ENCODE measurements at regions not wholly inside any gene's neighbourhood (a gene's known extent, or its start where the extent isn't known, plus 50 kb on each side); places are given as distances from the start of the nearest gene placed in this dataset.

GRCh38 chr3:6099458-6100075 lies 761.3 kb upstream of the GRM7 start:
- Histone ChIP-seq H4K20me1 (ENCODE audit: insufficient read depth) (no peaks in the 10 kb centered on the region), H3K9ac (ENCODE audit: low read length) (no peak overlapping the region), H3K9me2 (ENCODE audit: insufficient read depth, low read length) (no peaks in the 10 kb centered on the region), H3K27ac (ENCODE audit: low read length) (no peak overlapping the region), H3K4me2 (ENCODE audit: low read length) (no peak overlapping the region), H3K4me3 (ENCODE audit: low read length) (no peak overlapping the region), H3K36me3 (ENCODE audit: insufficient read depth, low read length) (no peaks in the 10 kb centered on the region), H3F3A (ENCODE audit: insufficient read depth, low read length, poor library complexity, severe bottlenecking) (no peaks in the 10 kb centered on the region), H2AFZ (ENCODE audit: low read depth, low read length) (no peak overlapping the region), H3K27me3 (ENCODE audit: insufficient read depth, low read depth, low read length) (no peaks in the 10 kb centered on the region), H3K9me3 (ENCODE audit: low read length) (no peaks in the 10 kb centered on the region), H3K79me2 (replicated peaks; ENCODE audit: insufficient read depth, low read length) (no peaks in the 10 kb centered on the region)
- TF ChIP-seq TAF1 (IDR thresholded peaks at IDR 0.05; ENCODE audit: low read depth): no peak
- TF ChIP-seq REST (IDR thresholded peaks at IDR 0.05; ENCODE audit: borderline replicate concordance): no peak

GRCh38 chr3:6105187-6105586 lies 755.7 kb upstream of the GRM7 start:
- H3K9ac ChIP-seq (ENCODE audit: low read length): no peak overlapping the region
- no peak overlapping the region for H3K4me3 ChIP-seq (ENCODE audit: low read length)

More at GRCh38 chr3:6105187-6105586, 755.7 kb upstream of the GRM7 start:
- H3K79me2 ChIP-seq (replicated peaks; ENCODE audit: insufficient read depth, low read length): no peaks in the 10 kb centered on the region
- H2AFZ ChIP-seq (ENCODE audit: low read depth, low read length): no peak overlapping the region
- no peaks in the 10 kb centered on the region for H3K9me3 ChIP-seq (ENCODE audit: low read length)
- TF ChIP-seq CTCF (IDR thresholded peaks at IDR 0.05; ENCODE audit: poor library complexity, severe bottlenecking) (no peak), EP300 (conservative IDR thresholded peaks at IDR 0.05; ENCODE audit: poor library complexity, severe bottlenecking) (no peak), TAF1 (IDR thresholded peaks at IDR 0.05; ENCODE audit: low read depth) (no peak), REST (IDR thresholded peaks at IDR 0.05; ENCODE audit: borderline replicate concordance) (no peak), RAD21 (conservative IDR thresholded peaks at IDR 0.05) (no peak), EZH2 (IDR thresholded peaks at IDR 0.05; ENCODE audit: borderline replicate concordance, insufficient read depth, low read length, poor library complexity, severe bottlenecking) (no peak), MXI1 (conservative IDR thresholded peaks at IDR 0.05; ENCODE audit: poor library complexity, severe bottlenecking) (no peak), SMC3 (conservative IDR thresholded peaks at IDR 0.05; ENCODE audit: poor library complexity) (no peak), POLR2AphosphoS5 (IDR thresholded peaks at IDR 0.05) (no peak)
- no peaks in the 10 kb centered on the region for H3K27me3 ChIP-seq (ENCODE audit: insufficient read depth, low read depth, low read length)
- no peaks in the 10 kb centered on the region for H3K36me3 ChIP-seq (ENCODE audit: insufficient read depth, low read length)
- H3F3A ChIP-seq (ENCODE audit: insufficient read depth, low read length, poor library complexity, severe bottlenecking): no peaks in the 10 kb centered on the region
- H3K9me2 ChIP-seq (ENCODE audit: insufficient read depth, low read length): no peaks in the 10 kb centered on the region
- no peak overlapping the region for H3K27ac ChIP-seq (ENCODE audit: low read length)
- no peak overlapping the region for H3K4me2 ChIP-seq (ENCODE audit: low read length)
- H4K20me1 ChIP-seq (ENCODE audit: insufficient read depth): no peaks in the 10 kb centered on the region
